Choroid plexus epithelial cell (primary cell): ENCODE measurements at regions not wholly inside any gene's neighbourhood (a gene's known extent, or its start where the extent isn't known, plus 50 kb on each side); places are given as distances from the start of the nearest gene placed in this dataset.

Experiments
- DNase-seq: peaks from one replicate; pipeline ENCODE4 v3.0.0-alpha.2; 2010; ENCODE audit warnings: low read depth
- H3K4me3 ChIP-seq: 2 replicates; pipeline ENCODE4 v1.5.1; 2011; ENCODE audit warnings: low read depth, mild to moderate bottlenecking, control low read depth, low read length, moderate library complexity
- CTCF ChIP-seq: conservative IDR thresholded peaks from 2 replicates; pipeline ENCODE4 v1.5.1; 2011; ENCODE audit warnings: low read depth, mild to moderate bottlenecking, control low read depth, inconsistent platforms, low read length, moderate library complexity

- no peak overlapping the region for H3K4me3 ChIP-seq
- DNase-seq = no peak
- TF ChIP-seq CTCF = peak; percentile 6
These were observed 348.8 kb upstream of the ETAA1 start for GRCh38 chr2:67048314-67048713.

GRCh38 chr2:67050622-67051021 lies 346.5 kb upstream of the ETAA1 start:
- DNase-seq = peak; percentile 60
- no peak for TF ChIP-seq CTCF
- H3K4me3 ChIP-seq = no peak overlapping the region

GRCh38 chr2:67054728-67055127 lies 342.4 kb upstream of the ETAA1 start:
- TF ChIP-seq CTCF = no peak
- no peak for DNase-seq
- no peak overlapping the region for H3K4me3 ChIP-seq

- DNase-seq = peak; percentile 60
- no peak for TF ChIP-seq CTCF
- no peak overlapping the region for H3K4me3 ChIP-seq
These were observed 341.5 kb upstream of the ETAA1 start for GRCh38 chr2:67055387-67056304.

GRCh38 chr2:67057123-67057522 lies 340.0 kb upstream of the ETAA1 start:
- no peak for DNase-seq
- no peak for TF ChIP-seq CTCF
- no peak overlapping the region for H3K4me3 ChIP-seq

GRCh38 chr2:67057901-67058703 lies 339.0 kb upstream of the ETAA1 start:
- peak; percentile 68 for DNase-seq
- no peak overlapping the region for H3K4me3 ChIP-seq
- no peak for TF ChIP-seq CTCF

- no peak for TF ChIP-seq CTCF
- no peak overlapping the region for H3K4me3 ChIP-seq
- DNase-seq = no peak
These were observed 332.1 kb upstream of the ETAA1 start for GRCh38 chr2:67065046-67065445.
